C4-2B (cell line): ENCODE measurements at regions not wholly inside any gene's neighbourhood (a gene's known extent, or its start where the extent isn't known, plus 50 kb on each side); places are given as distances from the start of the nearest gene placed in this dataset.

Experiments used
- ZFX ChIP-seq: fragments of 450-650 bp; IDR thresholded peaks from 2 replicates; pipeline ENCODE4 v1.6.1; 2017
- TF ChIP-seq, protein P1 (sequence below): fragments of 450-650 bp; conservative IDR thresholded peaks from 2 replicates; pipeline ENCODE4 v1.5.1; 2017; ENCODE audit warnings: mild to moderate bottlenecking

DNA sequence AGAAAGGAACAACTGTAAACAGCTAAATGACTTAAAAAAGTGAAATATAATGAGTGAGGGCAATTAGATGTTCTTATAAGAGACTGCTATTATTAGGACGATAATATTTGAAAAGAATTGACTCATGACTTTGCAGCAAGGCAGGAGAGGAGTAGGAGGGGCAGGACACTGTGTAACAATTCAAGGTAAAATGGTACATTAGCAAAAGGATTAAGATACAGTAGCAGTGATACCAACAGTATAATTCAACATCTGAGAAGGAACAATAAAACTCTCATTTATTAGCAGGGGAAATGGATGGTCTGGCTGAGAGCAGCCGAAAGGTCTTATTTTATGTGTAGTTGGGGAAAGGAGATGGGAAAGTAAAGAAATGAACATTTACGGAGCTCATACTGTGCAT is 315.5 kb upstream of the BOD1L1 start:
- TF ChIP-seq, protein P1, sequence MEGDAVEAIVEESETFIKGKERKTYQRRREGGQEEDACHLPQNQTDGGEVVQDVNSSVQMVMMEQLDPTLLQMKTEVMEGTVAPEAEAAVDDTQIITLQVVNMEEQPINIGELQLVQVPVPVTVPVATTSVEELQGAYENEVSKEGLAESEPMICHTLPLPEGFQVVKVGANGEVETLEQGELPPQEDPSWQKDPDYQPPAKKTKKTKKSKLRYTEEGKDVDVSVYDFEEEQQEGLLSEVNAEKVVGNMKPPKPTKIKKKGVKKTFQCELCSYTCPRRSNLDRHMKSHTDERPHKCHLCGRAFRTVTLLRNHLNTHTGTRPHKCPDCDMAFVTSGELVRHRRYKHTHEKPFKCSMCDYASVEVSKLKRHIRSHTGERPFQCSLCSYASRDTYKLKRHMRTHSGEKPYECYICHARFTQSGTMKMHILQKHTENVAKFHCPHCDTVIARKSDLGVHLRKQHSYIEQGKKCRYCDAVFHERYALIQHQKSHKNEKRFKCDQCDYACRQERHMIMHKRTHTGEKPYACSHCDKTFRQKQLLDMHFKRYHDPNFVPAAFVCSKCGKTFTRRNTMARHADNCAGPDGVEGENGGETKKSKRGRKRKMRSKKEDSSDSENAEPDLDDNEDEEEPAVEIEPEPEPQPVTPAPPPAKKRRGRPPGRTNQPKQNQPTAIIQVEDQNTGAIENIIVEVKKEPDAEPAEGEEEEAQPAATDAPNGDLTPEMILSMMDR = no peak
- no peak for TF ChIP-seq ZFX
